ENCODE measurements at regions not wholly inside any gene's neighbourhood (a gene's known extent, or its start where the extent isn't known, plus 50 kb on each side); places are given as distances from the start of the nearest gene placed in this dataset.

DNA sequence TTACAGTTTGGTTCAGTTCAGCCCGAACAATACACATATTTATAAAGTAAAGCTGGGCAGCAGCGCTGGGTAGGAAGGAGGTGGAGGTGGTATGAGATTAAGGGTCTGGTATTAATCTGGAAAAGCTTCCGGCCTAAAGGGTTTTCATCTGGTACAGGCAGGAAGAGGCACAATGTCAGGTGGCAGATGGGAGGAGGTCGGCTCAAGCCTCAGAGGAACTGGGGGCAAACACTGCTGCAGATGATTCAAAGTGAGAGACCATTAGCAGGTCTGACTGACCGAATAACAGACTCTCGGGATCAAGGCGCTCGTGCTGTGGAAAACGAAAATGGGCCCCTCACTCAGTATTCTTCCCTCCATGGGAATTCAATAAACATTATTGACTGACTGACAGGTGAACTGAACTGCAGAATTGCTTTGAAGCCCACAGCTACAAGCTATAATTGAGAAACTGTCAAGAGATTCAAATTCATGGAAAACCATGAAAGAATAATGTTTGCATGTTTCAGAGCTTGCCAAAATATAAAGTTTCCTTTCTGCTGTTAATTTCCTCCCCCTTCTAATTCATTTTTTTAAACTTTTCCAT is 75.3 kb downstream of the TMEM167A start:
- Histone ChIP-seq H3K27ac (no peak overlapping the region), H3K4me3 (ENCODE audit: low read depth, low read length) (no peak overlapping the region), H3K27me3 (replicated peaks) (no peaks in the 10 kb centered on the region), H3K36me3 (replicated peaks) (no peaks in the 10 kb centered on the region)
- no peak for DNase-seq
- TF ChIP-seq, protein P1, sequence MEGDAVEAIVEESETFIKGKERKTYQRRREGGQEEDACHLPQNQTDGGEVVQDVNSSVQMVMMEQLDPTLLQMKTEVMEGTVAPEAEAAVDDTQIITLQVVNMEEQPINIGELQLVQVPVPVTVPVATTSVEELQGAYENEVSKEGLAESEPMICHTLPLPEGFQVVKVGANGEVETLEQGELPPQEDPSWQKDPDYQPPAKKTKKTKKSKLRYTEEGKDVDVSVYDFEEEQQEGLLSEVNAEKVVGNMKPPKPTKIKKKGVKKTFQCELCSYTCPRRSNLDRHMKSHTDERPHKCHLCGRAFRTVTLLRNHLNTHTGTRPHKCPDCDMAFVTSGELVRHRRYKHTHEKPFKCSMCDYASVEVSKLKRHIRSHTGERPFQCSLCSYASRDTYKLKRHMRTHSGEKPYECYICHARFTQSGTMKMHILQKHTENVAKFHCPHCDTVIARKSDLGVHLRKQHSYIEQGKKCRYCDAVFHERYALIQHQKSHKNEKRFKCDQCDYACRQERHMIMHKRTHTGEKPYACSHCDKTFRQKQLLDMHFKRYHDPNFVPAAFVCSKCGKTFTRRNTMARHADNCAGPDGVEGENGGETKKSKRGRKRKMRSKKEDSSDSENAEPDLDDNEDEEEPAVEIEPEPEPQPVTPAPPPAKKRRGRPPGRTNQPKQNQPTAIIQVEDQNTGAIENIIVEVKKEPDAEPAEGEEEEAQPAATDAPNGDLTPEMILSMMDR (IDR thresholded peaks at IDR 0.05; ENCODE audit: low read depth, low read length, missing control alignments), result no peak
- in situ Hi-C loops (cut with HindIII; ENCODE audit: low pct_ligation_motif_present, low sequenced_read_pairs), result no loop called here

DNA sequence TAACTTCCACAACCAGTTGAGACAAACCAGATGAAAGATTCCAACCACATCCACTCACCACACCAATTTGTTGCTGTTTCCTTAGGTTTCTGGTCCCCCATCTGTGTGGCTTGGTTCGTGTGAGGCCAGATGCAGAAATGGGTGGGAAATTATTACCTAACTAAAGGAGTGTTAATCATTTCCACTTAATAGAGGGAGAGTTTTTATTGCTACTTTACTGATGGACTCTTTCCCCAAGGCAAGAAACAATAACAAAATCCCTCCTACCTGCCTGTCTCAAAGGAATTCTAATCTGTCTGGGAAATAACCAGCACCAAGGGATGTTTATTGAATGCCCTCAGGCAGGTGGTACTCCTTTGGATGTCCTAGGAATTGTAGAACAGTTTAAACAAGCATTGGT is 76.3 kb downstream of the TMEM167A start:
- TF ChIP-seq, protein P1 (IDR thresholded peaks at IDR 0.05; ENCODE audit: low read depth, low read length, missing control alignments), result no peak
- H3K27ac ChIP-seq, result no peak overlapping the region
- no peak overlapping the region for H3K4me3 ChIP-seq (ENCODE audit: low read depth, low read length)
- in situ Hi-C loops (cut with HindIII; ENCODE audit: low pct_ligation_motif_present, low sequenced_read_pairs), result no loop called here
- no peaks in the 10 kb centered on the region for H3K36me3 ChIP-seq (replicated peaks)
- no peak for DNase-seq
- H3K27me3 ChIP-seq (replicated peaks), result no peaks in the 10 kb centered on the region

DNA sequence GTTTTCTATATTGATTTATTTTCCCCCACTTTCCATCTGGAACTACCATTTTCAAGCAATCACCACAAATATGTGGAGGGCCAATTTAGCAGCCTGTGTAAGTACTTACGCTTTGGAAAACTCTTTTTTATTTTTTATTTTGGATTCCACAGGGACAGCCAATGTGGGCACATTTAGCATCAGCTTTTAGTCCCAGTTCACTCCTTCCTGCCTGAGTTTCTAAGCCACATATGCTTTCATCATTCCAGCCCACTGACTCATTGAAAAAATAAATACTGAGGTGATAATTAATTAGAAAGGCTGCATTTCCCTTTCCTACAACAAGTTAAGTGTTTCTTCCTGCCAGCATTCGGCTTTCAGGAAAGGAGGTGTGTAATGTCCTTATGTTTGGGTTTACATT is 76.8 kb downstream of the TMEM167A start:
- in situ Hi-C loops (cut with HindIII; ENCODE audit: low pct_ligation_motif_present, low sequenced_read_pairs), result no loop called here
- Histone ChIP-seq H3K4me3 (ENCODE audit: low read depth, low read length) (no peak overlapping the region), H3K27ac (no peak overlapping the region), H3K27me3 (replicated peaks) (no peaks in the 10 kb centered on the region), H3K36me3 (replicated peaks) (no peaks in the 10 kb centered on the region)
- TF ChIP-seq, protein P1 (IDR thresholded peaks at IDR 0.05; ENCODE audit: low read depth, low read length, missing control alignments), result no peak
- no peak for DNase-seq

DNA sequence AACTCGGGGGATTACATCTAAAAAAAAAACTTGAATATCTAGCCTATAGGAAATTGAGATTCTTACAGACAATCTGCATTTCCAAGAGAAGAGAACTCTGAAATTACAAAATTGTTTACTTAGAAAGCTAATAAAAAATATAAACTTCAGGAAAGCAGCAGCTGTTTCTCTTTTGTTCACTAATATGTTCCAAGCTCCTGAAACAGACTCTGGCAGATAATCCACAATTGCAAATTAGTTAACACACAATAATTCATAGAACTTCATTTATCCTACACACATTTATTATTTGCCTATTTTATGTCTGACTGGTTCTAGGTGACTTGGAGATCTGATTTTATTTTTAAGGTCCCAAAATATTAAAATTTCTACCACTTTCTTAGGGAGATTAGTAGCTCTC is 83.8 kb downstream of the TMEM167A start:
- DNase-seq, result no peak
- H3K27ac ChIP-seq, result no peak overlapping the region
- TF ChIP-seq, protein P1 (IDR thresholded peaks at IDR 0.05; ENCODE audit: low read depth, low read length, missing control alignments), result no peak
- no peak overlapping the region for H3K4me3 ChIP-seq (ENCODE audit: low read depth, low read length)
- in situ Hi-C loops (cut with HindIII; ENCODE audit: low pct_ligation_motif_present, low sequenced_read_pairs), result no loop called here
- H3K36me3 ChIP-seq (replicated peaks), result no peaks in the 10 kb centered on the region
- H3K27me3 ChIP-seq (replicated peaks), result no peaks in the 10 kb centered on the region

DNA sequence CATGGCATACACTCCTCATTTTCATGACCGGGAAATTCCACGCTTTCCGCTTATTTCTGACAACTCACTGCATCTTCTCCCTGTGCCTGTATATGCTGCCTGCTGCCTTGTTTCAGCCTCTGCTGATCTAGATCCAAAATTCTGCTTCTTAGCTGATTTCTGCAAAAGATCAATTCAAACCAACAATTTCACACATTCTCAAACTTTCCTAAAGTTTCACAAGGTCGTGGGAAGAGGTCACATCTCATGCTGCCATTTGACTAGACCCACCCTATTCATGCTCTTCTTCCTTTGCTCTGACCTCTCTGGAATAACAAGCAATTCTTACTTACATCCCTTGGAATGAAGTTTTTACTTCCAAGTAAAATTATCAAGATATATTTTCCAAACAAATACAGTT is 84.5 kb downstream of the TMEM167A start:
- TF ChIP-seq, protein P1 (IDR thresholded peaks at IDR 0.05; ENCODE audit: low read depth, low read length, missing control alignments), result no peak
- no peak for DNase-seq
- Histone ChIP-seq H3K27me3 (replicated peaks) (no peaks in the 10 kb centered on the region), H3K27ac (no peak overlapping the region), H3K36me3 (replicated peaks) (no peaks in the 10 kb centered on the region), H3K4me3 (ENCODE audit: low read depth, low read length) (no peak overlapping the region)
- in situ Hi-C loops (cut with HindIII; ENCODE audit: low pct_ligation_motif_present, low sequenced_read_pairs), result no loop called here

DNA sequence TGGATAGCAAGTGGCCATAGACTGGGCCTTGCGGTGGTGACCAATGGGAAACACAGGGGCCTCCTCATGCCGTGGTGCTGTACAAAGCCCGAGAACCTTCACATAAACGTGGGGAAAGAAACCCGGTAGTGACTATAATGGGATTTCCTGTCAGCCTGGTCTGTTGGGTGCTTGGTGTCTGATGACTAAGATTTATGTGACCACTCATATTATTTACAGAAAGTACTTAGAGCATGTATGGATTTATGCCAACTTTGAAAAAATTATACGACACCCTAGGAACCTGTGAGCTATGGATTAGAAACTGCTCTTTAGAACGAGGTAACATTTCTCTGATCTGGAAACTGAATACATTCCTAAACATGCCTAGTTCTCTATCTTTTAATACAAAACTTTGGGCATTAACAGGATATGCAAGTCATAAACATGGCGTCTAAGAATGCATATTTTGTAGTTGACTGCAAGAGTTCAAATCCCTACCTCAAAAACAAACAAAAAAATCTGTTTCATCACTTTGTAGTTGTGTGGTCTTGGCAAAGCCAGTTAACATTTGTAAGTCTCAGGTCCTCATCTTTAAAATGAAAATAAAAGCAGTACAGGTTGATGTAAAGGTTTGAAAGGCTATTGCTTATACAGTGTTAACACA is 85.4 kb downstream of the TMEM167A start:
- no peaks in the 10 kb centered on the region for H3K36me3 ChIP-seq (replicated peaks)
- H3K27ac ChIP-seq, result peak overlapping the region; percentile 58
- in situ Hi-C loops (cut with HindIII; ENCODE audit: low pct_ligation_motif_present, low sequenced_read_pairs), result no loop called here
- no peaks in the 10 kb centered on the region for H3K27me3 ChIP-seq (replicated peaks)
- H3K4me3 ChIP-seq (ENCODE audit: low read depth, low read length), result no peak overlapping the region
- DNase-seq, result peak; percentile 74
- TF ChIP-seq, protein P1 (IDR thresholded peaks at IDR 0.05; ENCODE audit: low read depth, low read length, missing control alignments), result no peak
